Colon (tissue), 2 donors: ENCODE measurements at regions not wholly inside any gene's neighbourhood (a gene's known extent, or its start where the extent isn't known, plus 50 kb on each side); places are given as distances from the start of the nearest gene placed in this dataset.

Experiments
- FAIRE-seq: peaks from 2 replicates; lab custom pipeline; 2012; peaks lifted over from hg19 to GRCh38; lab: Jason Lieb, UNC
- donor health status: control.
- donor health status: control.

DNA sequence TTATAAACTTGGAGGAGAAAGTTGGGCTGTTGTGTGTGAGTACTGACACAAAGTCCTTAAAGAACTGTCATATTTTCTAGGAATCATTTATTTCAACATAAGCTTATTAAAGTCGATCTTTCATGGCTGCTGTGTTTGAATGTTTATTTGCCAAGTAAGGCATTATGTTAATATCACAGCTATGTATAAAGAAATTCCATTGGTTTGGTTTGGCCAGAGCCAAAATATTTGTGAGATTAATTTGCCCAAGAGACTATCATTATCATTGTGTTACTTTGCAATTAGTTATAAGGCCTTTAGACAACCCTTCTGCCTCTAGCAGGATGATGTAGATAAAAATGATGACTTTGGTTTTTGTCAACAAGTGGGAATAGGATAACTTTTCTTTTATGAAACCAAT is 240.6 kb upstream of the NT5C1B start:
- FAIRE-seq = no peak

DNA sequence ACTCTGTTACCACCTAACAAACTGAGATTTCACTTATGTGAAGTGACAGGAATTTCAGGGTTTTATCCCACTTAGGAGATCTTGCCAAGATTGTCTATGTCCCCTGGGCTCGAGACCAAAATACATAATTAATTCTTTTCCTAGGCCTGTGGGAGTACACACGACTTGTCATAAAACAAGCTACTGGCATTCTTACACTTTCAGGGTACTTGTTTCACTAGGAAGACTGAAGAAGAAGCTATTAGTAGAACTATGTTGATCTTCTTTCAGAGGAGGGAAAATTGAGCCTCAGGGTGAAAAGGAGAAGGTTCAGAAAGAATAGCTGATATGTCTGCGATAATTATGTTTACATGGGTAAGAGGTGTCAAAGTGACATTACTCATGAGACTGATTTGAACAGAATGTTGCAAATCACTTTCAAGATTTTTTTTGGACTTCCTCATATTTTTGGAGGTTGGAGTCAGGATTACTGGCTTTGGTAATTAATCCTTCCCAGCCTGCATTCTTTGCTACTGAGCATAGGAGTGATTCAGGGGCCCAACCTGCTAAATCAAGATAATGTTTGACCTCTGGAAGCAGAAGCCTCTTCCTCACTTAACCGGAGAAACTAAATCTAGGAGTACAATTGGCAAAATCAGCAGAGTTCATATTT is 240.0 kb upstream of the NT5C1B start:
- FAIRE-seq = no peak

DNA sequence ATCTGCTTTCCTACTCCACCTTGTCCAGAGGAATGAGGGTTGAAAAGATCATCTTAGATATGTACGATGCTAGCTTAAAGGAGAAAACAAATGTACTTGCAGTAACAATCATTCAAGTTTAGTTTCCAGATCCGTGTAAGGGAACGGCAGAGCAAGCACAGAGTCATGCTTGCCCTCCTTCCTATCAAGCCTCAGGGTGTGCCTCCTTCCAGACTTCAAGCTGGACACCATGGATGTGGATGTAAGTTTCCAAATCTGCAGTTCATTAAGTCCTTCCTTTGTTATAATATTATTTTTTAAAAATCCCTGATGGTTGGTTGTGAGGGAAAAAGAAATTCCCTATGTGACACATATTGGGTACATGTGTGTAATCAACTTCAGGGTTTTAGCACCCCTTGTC is 238.9 kb upstream of the NT5C1B start:
- no peak for FAIRE-seq

DNA sequence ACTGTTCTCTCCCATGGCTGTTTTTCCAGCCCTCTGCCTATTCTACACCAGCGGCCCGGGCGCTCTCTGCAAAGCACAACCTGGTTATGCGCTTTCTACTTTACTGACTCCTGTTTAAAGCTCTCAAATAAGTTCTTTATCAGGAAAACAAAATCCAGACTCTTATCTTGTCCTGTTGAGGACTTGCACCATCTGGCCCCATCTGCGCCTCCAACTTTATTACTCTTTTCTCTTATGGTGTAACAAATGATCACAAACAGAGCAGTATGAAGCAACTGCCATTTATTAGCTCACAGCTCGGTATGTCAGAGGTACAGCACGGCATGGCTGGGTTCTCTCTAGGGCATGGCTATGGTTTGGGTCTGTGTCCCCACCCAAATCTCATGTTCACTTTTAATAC is 236.5 kb upstream of the NT5C1B start:
- no peak for FAIRE-seq

DNA sequence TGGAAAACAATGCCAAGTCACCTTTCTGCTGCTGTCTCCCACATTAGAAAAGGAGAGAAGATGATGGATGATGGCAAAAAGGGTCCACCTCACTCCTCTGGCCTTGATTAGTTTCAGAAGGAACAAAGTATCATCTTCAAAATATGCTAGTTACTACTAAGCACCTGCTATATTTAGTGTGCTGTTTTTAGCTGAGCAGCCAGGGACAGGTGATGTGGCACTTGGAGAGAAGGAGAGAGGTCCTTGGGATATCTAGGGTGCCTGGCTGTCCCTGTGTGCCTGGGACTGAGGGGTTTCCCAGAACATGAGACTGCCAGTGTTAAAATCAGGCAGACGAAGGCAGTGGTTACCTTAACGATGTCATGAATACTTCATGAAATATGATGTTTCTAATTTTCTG is 235.5 kb upstream of the NT5C1B start:
- no peak for FAIRE-seq

DNA sequence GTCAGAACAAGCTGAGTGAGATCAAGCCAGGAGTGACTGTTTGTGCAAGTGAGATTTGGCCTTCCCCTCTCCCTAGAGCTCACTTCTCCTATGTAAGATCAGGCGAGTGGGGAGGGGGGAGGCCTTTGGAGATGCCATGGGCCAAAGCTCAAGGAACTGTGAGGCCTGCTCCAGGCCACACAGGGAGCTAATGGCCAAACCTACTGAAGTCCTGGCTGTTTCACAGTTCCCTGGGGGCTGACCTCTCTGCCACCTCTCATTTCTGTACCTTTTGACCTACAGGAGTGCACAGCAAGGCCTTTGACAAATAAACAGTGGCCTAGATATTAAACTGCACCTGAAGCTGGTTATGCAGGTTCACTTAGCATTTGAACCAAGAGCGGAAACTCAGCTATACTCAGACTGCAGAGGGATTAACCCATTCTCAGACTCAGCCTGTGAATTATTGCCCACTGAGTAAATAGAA is 235.0 kb upstream of the NT5C1B start:
- FAIRE-seq = no peak

DNA sequence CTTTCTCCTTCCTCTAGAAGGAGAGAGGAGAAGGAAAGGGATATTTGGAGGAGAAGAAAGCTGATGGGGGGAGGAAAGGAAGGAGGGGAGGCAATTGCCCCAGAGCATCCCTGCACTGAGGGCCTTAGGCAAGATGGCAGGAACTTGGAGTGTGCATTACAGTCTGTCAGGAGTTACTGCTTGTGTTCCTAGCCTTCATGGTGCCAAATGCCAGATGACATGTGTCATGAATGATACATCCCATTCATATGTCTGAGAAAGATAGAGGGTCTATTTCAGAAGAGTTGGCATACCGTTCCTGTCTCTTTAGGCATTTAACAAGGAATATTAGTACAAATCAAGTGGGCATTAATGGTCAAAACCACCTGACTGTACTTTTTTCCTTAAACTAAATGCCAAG is 232.1 kb upstream of the NT5C1B start:
- no peak for FAIRE-seq

DNA sequence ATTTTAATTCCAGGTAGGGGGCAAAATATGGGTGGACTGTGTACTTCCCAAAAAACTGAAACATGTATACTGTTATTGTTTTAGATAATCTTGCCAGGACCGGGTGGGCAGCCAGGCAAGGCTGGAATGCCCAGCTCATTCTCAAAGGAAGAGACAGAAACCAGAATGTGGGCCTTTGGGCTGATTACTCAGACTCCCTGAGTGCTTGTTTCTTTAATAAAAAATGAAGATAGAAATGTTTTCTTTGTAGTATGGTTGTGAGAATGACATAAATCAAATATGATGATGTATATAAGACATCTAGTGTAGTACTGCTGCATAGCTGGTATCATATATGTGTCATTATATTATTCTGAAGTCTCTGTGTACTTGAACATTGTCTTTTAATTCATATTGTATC is 231.6 kb upstream of the NT5C1B start:
- no peak for FAIRE-seq

DNA sequence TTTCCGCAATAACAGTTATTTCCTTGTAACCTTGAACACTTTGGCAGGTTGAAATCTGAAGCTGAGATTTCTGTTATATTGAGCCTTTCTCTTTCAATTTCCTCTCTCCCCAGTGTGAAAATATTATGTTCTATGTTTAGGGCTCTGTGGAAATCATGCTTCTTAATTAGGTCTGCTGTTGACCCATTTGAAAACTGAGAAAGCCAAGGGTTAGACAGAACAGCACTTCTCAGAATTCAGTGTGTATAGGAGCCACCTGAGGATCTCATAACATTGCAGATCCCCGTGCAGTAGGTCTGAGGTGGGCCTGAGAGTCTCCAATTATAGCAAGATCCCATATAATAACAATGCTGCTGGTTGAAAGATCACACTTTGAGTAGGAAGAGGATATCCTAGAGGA is 230.2 kb upstream of the NT5C1B start:
- FAIRE-seq = no peak

DNA sequence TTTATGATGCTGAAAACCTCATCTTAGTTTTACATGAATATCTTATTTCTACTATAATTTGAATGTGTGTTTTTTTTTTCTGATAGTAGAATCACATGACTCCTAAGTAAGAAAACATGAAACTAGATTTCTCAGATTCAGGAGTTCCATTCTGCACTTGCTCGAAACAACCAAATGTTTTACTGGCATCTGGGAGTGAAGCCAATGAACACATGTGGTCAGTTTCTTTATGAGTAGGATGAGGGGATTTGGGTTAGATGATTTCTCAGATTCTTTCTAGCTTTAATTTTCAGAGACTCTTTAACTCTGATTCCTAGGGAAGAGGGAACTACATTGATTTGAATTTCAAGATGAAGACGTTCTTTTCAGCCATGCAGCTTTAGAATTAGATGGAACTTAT is 225.0 kb upstream of the NT5C1B start:
- FAIRE-seq = no peak

DNA sequence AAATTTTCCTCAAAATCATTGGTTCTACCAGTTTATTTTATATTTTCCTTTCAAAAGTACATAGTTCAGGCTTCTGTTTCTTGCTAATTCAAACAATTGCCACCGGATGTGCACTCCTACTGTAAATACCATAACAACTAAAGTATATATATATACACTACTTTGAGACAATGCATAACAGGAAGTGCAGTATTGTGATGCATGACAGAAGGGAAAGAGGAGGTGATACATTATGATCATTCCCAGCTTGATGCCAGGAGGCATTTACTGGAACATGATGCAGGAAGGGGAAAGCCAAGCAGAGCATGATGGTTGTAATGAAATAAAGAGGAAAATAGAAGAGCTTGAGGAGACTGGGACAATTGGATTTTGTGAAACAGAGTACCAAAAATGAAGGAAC is 215.2 kb upstream of the NT5C1B start:
- no peak for FAIRE-seq

DNA sequence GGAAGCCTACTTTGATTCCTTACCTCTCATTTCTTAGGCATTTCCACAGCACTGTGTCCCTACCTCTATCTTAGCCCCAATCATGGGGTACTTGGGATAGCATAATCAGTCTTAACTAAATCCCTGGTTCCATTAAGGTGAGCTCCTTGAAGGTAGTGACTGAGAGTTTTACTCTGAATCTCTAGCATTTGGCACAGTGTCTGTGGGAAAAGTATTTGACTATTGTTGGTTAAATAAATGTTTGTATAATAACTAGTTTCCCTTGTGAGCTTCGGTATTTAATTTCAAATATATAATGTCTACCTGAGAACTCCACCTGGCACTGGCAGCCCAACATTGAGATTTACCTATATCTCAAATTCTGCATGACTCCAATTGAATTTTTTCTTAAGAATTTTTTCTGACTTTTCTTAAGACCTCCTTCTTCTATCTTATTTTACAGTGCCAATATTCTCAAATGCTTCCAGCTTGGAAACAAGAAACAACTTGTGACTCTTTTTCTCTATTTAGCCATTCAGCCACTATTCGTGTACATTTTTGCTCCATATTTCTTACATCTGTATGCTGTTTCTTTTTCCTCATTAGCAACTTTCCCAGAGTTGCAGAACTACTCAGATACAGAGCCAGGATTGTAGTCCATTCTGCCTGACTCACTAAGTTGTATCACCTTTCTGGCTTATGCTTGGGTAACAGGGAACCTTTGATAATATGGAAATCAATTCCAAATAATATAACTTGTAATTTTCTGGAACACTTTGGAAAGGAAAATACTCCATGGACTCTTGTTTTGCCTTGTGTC is 214.0 kb upstream of the NT5C1B start:
- no peak for FAIRE-seq

DNA sequence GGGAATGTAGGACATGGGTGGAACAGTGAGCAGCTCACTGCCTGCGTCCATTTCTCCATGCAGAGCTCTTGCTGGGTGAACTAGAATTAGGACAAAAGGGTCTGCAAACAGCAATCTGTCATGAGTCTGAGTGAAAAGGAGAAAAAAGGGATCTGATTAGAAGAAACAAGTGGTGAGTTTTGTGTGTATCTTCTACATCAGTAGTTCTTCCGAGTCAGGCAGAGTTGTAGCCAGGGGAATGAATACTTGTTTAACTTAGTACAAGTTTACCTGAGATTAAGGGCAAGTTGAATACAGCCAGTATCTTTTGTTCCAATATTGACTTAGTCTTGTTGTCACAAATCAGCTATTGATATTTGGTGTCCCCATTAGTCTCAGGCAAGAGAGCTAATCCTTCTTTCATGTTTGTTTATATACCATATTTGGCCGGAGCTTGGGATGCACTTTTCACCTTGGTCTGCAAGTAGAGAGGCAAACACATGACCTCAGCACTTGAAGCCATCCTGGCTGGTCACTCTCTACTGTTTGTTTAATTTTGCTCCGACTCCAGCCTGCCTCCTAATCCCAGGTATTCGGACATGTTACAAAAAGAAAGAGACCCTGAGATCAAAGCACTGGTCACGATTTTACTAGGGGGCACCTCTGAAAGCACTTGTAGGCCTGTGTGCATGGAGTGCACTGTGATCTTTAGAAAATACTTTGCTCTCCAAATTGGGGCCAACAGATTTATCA is 211.0 kb upstream of the NT5C1B start:
- FAIRE-seq = no peak

DNA sequence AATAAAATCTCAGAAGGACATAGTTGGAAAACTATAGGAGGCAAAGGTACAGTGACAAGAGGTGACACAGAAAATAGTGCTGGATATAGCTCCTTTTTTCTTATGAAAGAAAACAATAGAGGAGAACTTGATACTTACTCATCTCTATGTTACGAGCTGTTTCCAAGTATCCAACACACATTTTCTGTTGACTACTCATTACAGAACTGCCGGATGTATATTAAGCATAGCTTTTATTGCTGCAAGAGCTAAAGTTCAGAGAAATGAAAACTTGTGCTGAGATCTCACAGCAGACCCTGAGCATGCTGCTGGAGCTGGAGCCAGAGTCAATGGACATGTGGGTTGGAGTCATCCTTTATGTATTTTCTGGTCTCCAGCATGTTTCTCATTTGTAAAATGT is 210.0 kb upstream of the NT5C1B start:
- FAIRE-seq = no peak

DNA sequence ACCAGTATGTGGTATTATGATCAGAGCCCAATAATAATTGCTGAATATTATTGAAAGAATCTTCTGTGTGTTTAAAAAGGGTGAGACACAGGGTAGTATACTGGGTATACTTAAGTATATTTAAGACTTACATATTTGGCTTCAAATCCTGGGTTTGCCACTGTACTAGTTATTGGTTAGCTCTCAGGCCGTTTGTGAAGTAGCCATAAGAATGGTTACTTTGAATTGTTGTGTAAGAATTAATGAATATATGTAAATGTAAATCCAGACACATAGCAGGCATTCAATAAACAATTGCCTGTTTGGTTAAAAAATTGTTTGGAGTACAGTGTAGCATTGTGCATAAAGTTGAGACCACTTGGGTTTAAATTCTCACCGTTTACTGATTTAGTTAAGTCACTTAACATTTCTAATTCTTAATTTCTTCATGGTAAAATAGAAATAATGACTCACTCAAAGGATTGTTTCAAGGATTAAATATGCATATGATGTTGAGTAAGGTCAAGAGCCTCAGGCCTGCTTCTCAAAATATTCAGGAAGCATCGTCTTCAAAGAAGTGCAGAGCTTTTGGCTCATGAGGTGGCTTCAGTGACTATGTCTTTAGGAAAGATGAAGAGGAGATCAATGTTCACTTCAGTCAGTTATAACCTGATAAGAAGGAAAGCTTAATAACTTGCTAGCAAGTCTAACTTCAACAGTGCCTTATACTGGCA is 207.9 kb upstream of the NT5C1B start:
- FAIRE-seq = no peak

DNA sequence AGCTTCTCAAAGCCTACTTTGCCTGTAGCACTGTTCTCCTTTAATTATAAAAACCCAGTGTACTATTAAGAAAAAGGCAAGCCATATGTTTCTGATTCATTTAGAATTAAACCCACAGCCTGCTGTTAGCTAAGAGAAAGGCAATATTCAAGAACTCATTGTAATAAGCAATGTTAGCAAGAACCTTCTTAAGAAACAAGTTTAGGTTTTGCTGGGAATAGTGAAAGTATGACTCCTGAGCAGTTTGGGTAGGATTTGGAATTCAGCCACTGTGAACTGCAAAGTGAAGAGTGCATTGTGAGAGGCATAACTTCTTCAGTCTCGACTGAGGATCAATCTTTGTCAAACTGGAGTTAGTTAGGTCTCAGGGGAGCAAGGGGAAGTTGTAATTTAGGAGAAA is 206.5 kb upstream of the NT5C1B start:
- no peak for FAIRE-seq

DNA sequence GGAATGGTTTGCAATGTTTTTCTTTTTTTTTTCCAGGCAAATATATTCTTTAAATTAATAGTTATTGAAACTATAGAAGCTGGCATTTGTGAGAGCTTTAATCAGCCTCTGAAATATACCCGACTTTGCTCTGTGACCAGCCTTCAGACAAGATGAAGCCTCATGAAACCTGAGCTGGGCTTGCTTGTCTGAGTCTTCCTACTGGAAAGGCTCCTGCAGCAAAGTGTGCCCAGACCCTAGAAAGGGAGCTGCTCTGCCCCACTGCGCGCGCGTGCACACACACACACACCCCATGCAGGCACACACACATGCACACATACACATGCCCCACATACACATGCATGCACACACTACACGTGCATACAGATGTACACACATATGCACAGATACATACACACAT is 203.3 kb upstream of the NT5C1B start:
- no peak for FAIRE-seq

DNA sequence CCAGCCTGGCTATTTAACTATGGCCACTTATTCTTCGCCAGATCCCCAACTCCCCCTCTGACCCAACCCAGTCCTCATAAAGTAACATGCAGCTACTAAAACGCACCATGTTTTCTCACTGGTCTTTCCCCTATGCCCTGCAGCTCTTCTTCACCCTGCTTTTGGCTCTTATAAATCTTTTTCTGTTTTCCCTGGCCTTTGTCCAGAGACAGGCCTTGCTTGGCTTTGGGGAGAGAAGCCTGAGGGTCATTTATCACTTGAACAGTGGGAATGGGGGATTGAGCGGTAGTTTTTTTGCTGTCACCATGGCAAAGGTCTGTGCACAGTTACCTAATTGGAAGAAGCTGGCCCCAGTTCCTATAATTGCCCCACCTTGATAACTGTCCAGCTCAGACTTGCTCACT is 202.9 kb upstream of the NT5C1B start:
- no peak for FAIRE-seq

DNA sequence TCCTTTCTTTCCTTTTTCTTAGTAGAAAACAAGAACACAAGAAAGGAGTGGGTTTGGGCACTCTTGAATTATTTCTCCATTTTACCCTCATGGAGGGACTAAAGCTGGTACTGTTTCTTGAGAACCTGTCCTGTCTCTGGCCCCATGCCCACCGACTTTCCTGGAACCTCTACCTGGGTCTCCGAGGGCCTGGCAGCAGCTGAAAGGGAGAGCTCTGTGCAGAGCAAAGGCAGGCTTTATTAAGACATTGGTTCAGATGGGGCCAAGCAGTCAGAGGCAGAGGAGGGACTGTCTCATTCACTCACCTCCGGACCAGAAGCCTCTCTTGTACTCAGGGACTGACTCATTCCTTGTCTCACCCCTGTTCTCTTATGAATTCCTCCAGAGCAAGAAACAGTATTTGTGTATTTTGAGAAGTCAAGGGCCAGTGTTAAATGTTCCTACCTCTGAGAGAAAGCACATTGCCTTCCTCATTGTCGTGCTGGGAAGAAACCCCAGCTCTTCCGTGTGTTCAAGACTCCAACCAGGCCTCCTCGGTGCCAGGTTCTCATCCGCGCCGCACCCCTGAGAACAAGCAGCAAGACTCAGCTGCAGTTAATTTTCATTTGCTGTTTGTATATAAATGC is 201.9 kb upstream of the NT5C1B start:
- FAIRE-seq = no peak

DNA sequence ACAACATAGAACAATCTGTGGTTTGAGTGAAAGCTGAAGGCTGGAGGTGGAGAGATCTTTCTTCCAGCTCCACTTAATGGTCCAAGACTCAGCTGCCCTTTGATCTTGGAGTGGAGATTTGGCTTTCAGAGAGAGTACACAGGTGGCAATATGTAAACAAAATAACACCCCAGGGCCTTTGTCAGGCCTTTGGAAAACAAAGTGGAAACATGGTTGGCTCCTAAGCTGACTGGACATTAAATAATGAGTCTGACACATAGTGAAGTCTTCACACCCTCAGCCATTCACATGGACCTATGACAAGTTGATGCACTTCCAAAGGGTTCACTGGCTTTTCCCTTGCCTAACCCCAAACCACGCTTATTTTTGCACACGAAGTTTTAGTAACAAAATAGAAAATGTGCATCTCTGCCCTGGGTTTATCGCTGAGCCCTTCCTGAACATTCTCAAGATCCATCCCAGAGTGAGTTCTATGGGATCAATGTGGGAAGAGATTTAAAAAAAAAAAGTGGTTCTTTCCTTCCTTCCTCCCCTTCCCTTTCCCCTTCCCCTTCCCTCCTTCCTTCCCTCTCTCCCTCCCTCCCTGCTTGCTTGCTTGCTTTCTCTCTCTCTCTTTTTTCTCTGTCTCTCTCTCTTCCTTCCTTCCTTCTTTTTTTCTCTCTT is 201.3 kb upstream of the NT5C1B start:
- FAIRE-seq = no peak

DNA sequence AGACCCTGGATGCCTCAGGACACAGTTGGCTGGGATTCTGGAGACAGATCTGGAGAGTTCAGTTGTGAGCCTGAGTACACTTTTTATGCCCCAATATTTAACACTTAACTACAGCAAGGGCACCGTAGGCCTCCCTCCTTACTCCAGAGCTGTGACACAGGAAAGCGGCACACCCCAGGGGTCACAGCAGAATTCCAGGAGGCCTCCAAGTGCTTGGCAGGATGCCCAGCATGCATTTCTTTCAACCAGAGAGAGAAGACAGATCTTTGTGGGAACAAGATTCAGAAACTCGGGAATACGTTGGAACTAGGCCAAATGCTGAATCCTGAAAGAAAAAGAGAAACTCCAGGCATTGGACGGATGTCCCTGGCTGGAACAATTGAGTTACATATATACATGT is 199.2 kb upstream of the NT5C1B start:
- FAIRE-seq = no peak

DNA sequence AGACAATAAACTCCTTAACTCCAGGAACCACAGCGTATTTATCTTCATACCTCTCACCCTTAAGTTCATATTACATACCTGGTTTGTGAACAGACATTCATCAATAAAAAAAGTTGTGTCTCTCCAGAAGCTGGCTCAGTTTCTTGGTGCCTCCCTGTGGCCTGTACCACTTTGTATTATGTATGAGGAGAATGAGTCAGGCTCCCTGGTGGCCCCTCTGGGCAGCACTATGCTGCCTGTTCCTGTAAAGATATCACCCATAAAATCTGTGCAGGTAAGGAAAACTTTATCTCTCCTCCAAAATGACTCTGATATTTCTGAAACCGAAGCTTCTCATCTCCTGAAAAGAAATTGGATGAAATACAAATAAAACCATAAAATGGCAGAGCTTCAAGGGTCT is 198.4 kb upstream of the NT5C1B start:
- no peak for FAIRE-seq
